AG04450 (cell line): ENCODE measurements at regions not wholly inside any gene's neighbourhood (a gene's known extent, or its start where the extent isn't known, plus 50 kb on each side); places are given as distances from the start of the nearest gene placed in this dataset.

Experiments used
- CTCF ChIA-PET: fragments of 300-600, 350-600 bp; formaldehyde crosslinking; extraction: SDS; loops from one replicate; lab custom pipeline; 2022; ENCODE audit warnings: antibody characterized with exemption, inconsistent platforms; lab: Charles Lee
- POLR2A ChIA-PET: fragments of 350-600 bp; formaldehyde crosslinking; extraction: SDS; loops from one replicate; lab custom pipeline; 2021; ENCODE audit warnings: antibody characterized with exemption, inconsistent platforms; lab: Yijun Ruan, JAX
- DNase-seq: peaks from one replicate; pipeline ENCODE4 v3.0.0-alpha.2; 2011; ENCODE audit warnings: low read depth, low spot score
- H3K27ac ChIP-seq: one replicate; pipeline ENCODE4 v1.5.1; 2012; ENCODE audit warnings: low read depth, low read length, control low read depth
- H3K27me3 ChIP-seq: one replicate; pipeline ENCODE4 v1.6.0; 2012; ENCODE audit warnings: low read length; ENCODE audit not compliant: control insufficient read depth, insufficient read depth
- H3K4me3 ChIP-seq: 2 replicates; pipeline ENCODE4 v1.5.1; 2011; ENCODE audit warnings: mild to moderate bottlenecking, low read depth, low read length, control low read depth
- H3K9me3 ChIP-seq: 2 replicates; pipeline ENCODE4 v1.5.1; 2012; ENCODE audit warnings: low read length; ENCODE audit not compliant: control insufficient read depth, insufficient read depth
- CTCF ChIP-seq: IDR thresholded peaks from 2 replicates; pipeline ENCODE4 v1.5.1; 2011; ENCODE audit warnings: low read depth, low read length, control low read depth, inconsistent platforms

DNA sequence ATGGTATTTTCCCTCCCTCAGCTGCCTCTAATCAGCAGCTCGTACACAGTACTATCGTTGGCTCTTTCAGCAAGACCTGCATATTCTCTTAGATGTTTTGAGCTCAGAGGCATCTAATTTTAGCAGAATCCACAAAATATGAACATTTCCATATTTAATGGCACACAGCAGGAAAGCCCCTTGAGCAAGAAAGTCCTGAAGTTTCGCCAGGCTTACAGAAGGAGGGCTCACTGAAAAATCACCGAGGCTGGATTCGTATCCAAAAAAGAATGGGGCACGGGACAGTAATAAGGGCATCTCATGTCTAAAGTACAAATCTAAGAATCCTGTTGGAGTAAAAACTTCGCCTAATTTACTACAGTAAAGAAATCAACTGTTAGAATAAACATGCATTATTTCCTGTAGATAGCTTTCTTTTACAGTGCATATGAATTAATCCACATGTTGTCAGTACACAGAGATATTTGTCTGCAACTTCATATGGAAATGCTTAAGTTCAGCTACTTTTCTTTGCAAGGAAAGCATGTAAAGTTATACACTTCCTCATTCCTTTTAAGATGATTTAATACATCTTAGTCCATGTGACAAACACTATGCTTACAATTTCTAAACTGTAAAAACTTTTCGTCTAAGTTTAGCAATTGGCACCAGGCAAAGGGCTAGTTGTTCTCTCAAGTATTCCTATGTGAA, 1205.3 kb upstream of the ADGRL4 start:
- no peaks in the 10 kb centered on the region for H3K27me3 ChIP-seq
- TF ChIP-seq CTCF, result no peak
- H3K27ac ChIP-seq, result no peak overlapping the region
- H3K4me3 ChIP-seq, result no peak overlapping the region
- no peaks in the 10 kb centered on the region for H3K9me3 ChIP-seq
- no peak for DNase-seq
- ChIA-PET POLR2A (no interaction called here), CTCF (interaction anchor here (0.9 to 1.2 kb wide), 2 partner anchors 8 to 715 kb away, joined by 3 read pairs; no protein-coding TSS in a partner anchor)

GRCh38 chr1:80202118-80202517, 1195.6 kb upstream of the ADGRL4 start:
- TF ChIP-seq CTCF, result no peak
- no peak overlapping the region for H3K27ac ChIP-seq
- H3K4me3 ChIP-seq, result no peak overlapping the region
- no peak for DNase-seq
- ChIA-PET POLR2A (interaction anchor here (0.6 kb wide), 1 partner anchor 174 kb away, joined by 3 read pairs; no protein-coding TSS in a partner anchor), CTCF (interaction anchor here (1.0 kb wide), 1 partner anchor 15 kb away, joined by 3 read pairs; no protein-coding TSS in a partner anchor)
- H3K27me3 ChIP-seq, result no peaks in the 10 kb centered on the region
- no peaks in the 10 kb centered on the region for H3K9me3 ChIP-seq

DNA sequence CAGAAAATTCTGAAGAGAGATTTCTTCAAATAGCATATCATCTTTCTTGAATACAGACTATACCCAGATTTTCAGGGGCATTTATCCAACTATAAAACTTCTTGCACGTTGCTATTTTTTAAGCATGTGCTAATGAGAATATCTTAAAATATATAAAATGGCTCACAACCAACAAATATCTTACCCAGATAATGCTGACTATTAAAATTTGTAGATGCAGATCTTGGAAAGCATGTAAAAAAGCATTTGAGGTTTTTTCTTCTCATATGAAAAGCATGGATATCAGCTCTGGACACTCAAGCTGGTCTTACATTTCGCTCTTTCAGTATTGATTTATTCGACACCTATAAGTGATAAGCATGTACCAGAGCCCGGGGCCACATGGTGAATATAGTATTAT, 1187.7 kb upstream of the ADGRL4 start:
- TF ChIP-seq CTCF, result no peak
- Histone ChIP-seq H3K4me3 (no peak overlapping the region), H3K27ac (no peak overlapping the region), H3K9me3 (no peaks in the 10 kb centered on the region), H3K27me3 (no peaks in the 10 kb centered on the region)
- DNase-seq, result no peak
- POLR2A ChIA-PET, result no interaction called here
- CTCF ChIA-PET, result no interaction called here

- POLR2A ChIA-PET, result no interaction called here
- CTCF ChIA-PET, result no interaction called here
- no peak for DNase-seq
- Histone ChIP-seq H3K27me3 (no peaks in the 10 kb centered on the region), H3K27ac (no peak overlapping the region), H3K9me3 (no peaks in the 10 kb centered on the region), H3K4me3 (no peak overlapping the region)
- no peak for TF ChIP-seq CTCF
Observed at GRCh38 chr1:80181418-80181817, 1174.9 kb upstream of the ADGRL4 start.

GRCh38 chr1:80171631-80172030, 1165.1 kb upstream of the ADGRL4 start:
- CTCF ChIA-PET, result interaction anchor here (0.5 kb wide), 1 partner anchor 1067 kb away, joined by 3 read pairs; no protein-coding TSS in a partner anchor
- POLR2A ChIA-PET, result no interaction called here
- no peaks in the 10 kb centered on the region for H3K9me3 ChIP-seq
- no peak for TF ChIP-seq CTCF
- no peaks in the 10 kb centered on the region for H3K27me3 ChIP-seq
- DNase-seq, result no peak
- H3K4me3 ChIP-seq, result no peak overlapping the region
- H3K27ac ChIP-seq, result no peak overlapping the region
